Skin of body (tissue), 1 donor: ENCODE measurements at regions not wholly inside any gene's neighbourhood (a gene's known extent, or its start where the extent isn't known, plus 50 kb on each side); places are given as distances from the start of the nearest gene placed in this dataset.

Experiments used
- DNase-seq: peaks from one replicate; lab custom pipeline; 2025; lab: John Stamatoyannopoulos, UW

DNA sequence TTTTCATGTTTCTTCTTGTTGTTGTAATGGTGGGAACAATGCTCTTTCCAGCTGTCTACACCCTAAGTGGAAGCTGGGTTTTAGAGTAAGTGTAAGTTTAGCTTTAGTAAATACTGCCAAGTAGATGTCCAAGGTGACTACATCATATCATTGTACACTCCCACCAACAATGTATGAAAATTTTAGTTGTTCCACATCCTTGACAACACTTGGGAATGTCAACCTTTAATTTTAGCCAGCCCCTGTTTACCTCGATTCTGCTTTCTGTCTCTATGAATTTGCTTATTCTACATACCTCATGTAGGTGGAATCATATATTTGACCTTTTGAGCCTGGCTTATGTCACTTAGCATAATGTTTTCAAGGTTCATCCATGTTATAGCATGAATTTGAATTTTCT lies 93.0 kb downstream of the MTPAP start:
- no peak for DNase-seq

GRCh38 chr10:30254926-30255325 lies 94.2 kb downstream of the MTPAP start:
- DNase-seq: no peak

GRCh38 chr10:30248728-30249127 lies 100.3 kb downstream of the MTPAP start:
- no peak for DNase-seq

DNA sequence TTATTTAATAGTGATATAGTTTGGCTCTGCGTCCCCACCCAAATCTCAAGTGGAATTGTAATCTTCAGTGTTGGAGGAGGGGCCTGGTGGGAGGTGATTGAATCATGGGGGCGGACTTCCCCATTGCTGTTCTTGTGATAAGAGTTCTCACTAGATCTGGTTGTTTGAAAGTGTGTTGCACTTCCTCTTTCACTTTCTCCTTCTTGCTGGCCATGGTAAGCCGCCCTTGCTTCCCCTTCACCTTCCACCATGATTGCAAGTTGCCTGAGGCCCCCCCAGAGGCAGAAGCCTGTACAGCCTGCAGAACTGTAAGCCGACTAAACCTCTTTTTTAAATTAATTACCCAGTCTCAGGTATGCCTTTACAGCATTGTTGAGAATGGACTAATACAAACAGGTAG lies 101.4 kb downstream of the MTPAP start:
- no peak for DNase-seq

DNA sequence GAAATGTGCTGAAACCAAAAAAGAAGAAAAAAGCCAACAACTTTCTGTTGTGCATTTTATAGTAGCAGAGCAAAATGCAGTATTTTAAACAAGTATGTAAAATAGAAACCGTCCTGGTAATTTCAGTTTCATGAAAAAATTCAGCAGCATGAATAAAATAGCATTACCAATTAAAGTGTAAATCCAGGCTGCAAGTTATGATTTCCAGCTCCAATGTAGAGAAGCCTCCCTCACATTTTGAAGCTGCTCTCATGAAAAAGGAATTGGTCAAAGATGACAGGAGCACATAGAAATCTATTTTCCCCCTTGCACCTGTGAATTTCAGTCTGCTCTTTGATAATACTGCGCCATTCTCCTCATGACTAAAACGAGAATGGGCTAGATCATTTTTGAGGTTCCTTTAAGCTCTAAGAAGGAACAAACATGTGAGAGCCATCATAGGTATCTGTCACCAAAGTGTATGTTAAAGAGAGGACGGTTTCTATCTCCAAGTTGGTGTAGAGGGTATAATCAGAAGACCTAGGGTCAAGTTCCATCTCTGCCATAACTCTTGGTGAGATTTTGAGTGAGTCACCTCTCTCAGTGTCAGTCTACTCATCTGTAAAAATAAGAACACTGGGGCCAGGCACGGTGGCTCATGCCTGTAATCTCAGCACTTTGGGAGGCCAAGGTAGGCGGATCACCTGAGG lies 107.5 kb downstream of the MTPAP start:
- no peak for DNase-seq

DNA sequence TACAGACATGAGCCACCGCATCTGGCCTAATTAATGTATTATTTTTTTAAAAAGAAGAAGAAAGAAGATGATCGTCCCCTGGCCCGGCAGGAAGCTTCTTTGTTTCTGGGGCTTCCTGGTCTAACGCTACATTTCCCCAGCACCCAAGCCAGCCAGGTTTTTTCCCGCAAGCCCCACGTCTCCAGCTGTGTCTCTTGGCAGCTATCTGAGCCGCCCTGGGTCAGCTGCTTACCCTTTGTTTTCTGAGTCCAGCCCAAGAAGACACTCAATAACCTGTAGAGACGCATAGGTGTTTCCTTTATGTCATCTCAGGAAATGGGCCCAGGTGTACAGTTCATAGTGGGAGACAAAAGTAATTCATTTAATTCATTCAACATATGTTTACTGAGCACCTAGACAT lies 110.2 kb downstream of the MTPAP start:
- peak; percentile 6 for DNase-seq

DNA sequence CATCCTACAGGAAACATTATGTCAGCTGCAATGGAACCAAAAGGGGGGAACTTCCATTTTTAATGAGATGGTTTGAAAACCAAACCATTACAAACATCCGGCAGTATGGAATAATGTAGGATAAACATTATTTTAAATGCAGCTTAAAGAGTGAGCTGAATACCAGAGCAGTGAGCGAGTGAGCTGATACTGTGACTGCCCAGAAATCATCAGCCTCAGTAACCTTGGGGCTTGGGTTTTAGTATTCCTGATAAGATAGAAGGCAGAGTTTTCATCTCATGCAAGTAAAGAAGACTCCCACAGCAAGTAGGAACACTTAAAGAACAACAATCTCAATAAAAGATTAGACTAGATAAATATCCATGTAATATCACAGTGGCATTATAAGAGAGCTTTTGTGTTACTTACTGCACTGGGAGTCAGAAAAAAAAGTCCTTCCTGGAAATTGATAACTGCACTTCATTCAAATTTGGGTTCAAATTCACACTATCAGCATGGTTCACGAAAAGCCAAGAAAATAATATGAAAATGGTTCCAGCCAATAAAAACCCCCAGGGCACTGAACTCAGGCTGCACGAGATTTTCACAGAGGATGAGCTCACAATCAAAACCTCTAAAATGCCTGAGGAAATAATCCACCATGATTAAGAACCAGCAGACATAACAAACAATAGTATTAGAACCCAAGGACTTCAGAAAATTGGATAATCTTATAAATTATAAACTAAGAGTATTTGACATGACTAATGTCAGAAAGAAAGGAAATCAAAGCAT lies 115.7 kb downstream of the MTPAP start:
- no peak for DNase-seq

- DNase-seq: no peak
Observed at GRCh38 chr10:30231709-30232108, 117.4 kb downstream of the MTPAP start.

GRCh38 chr10:30231071-30231652 lies 117.9 kb downstream of the MTPAP start:
- no peak for DNase-seq

- no peak for DNase-seq
Observed at GRCh38 chr10:30229536-30229935, 119.5 kb downstream of the MTPAP start.

DNA sequence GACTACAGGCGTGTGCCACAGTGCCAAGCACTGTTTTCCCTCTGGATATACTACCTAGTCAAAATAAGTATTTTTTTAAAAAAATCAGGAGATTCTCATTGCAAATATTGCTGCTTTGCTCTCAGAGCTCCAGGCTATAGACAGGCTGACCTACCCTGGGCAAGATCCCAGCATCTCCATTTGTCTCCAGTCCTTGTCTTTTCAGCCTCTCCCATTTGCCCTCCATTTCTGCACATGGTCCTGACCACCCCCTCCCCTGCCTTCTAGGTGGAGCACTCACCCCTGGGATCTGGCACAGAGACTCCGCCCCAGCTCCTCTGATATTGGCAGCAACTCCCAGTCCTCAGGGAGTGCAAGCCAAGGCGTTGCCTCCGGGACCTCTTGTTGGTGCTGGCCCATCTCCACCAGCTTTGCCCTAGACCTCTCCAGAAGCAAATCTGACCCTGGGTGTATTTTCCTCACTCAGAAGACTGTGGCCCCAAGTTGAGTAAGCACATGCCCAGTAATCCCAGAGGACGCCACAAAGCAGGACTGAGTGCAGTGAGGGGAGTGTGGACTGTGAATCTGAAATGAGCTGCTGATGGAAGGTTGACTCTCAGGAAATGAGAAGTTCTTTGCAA lies 120.6 kb downstream of the MTPAP start:
- no peak for DNase-seq

GRCh38 chr10:30227481-30227880 lies 121.6 kb downstream of the MTPAP start:
- DNase-seq: no peak

GRCh38 chr10:30219971-30220751 lies 128.9 kb downstream of the MTPAP start:
- no peak for DNase-seq

DNA sequence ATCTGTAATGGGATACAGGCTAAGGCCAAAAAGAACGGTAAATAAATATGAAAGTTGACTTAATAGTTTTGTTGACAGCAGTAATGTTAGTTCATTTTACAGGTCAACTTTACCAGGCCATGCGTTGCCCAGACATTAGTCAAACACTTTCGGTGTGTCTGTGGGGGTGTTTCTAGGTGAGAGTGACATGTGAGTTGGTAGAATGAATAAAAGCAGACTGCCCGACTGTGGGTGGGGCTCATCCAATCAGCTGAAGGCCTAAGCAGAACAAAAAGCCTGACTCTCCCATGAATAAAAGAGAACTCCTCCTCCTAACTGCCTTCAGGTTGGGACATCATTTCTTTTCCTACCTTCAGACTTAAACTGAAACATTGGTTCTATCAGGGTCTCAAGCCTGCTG lies 132.3 kb downstream of the MTPAP start:
- DNase-seq: no peak

DNA sequence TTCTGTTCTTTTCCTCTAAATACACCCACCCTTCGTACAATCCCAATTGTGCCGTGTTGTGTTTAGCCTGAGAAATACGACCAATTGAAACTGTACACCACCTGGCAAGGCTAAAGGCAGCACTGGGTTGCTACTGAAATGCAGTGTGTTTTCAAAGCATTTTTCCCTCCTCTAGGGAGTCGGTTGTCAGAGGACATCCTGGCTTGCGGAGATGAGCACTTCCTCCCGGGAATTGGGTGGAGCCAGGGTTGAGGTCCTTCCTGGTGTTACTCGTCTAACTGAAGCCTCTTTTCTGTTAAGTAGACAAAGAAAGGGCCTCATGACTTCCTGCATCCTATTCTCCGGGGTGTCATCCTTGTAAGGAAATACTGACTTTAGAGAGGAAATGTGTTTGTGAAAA lies 133.5 kb downstream of the MTPAP start:
- peak; percentile 39 for DNase-seq

DNA sequence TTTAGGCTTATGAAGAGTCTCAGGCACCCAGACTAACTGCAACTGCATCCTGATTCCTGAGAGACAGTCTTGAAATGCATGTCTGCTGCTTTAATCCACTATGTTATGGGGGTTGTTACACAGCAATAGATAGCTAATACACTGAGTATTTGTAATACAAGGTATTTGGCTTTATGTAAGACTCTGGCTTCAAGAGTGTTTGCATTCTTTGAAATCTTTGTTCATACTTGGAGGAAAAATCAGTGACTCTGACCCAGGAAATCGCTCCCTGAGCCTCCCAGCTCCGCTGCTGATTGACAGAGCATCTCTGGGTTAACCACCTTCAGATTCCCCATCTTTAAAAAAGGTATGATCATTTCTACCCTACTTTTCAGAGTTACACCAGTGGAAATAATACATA lies 133.9 kb downstream of the MTPAP start:
- no peak for DNase-seq

- no peak for DNase-seq
Observed at GRCh38 chr10:30210296-30210695, 138.8 kb downstream of the MTPAP start.

GRCh38 chr10:30208330-30208729 lies 140.7 kb downstream of the MTPAP start:
- no peak for DNase-seq

GRCh38 chr10:30207485-30208052 lies 141.5 kb downstream of the MTPAP start:
- DNase-seq: no peak

DNA sequence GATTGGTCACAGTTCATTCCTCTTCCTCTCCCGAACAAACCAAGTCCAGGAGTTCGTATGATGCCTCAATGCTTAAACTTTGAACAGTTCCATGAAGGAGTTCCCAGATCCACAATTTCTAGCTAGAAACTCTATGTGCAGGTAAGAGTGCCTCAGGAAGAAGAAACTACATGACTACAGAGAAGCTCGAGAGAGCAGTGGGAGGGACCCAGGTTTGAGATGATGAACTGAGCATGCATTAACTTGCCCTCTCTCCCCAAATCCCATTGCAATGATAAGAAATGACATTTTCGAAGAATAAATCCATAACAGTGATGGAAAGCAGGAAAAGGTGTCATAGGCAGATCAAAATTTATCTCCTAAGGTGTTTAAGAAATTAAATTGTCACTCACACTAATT lies 140.6 kb upstream of the JCAD start:
- no peak for DNase-seq

GRCh38 chr10:30199376-30200016 lies 140.1 kb upstream of the JCAD start:
- no peak for DNase-seq
